H9 (cell line): ENCODE measurements at regions not wholly inside any gene's neighbourhood (a gene's known extent, or its start where the extent isn't known, plus 50 kb on each side); places are given as distances from the start of the nearest gene placed in this dataset.

ENCODE experiments used
- DNase-seq: peaks from one replicate; pipeline ENCODE4 v3.0.0-alpha.2; 2017
- H2AFZ ChIP-seq: one replicate; pipeline ENCODE4 v1.6.1; 2013; ENCODE audit warnings: mild to moderate bottlenecking, low read length, control low read depth, moderate library complexity
- H2AK5ac ChIP-seq: 2 replicates; pipeline ENCODE4 v1.6.1; 2013; ENCODE audit warnings: low read length, control low read depth, mixed read lengths; ENCODE audit not compliant: insufficient read length
- H2BK120ac ChIP-seq: one replicate; pipeline ENCODE4 v1.6.1; 2013; ENCODE audit warnings: low read depth, mild to moderate bottlenecking, low read length, control low read depth, inconsistent platforms; ENCODE audit not compliant: poor library complexity, severe bottlenecking
- H2BK12ac ChIP-seq: 2 replicates; pipeline ENCODE4 v1.6.1; 2013; ENCODE audit warnings: low read length, control low read depth, mixed read lengths, low read depth; ENCODE audit not compliant: insufficient read length
- H2BK15ac ChIP-seq: 2 replicates; pipeline ENCODE4 v1.6.1; 2013; ENCODE audit warnings: low read depth, low read length, control low read depth
- H2BK20ac ChIP-seq: one replicate; pipeline ENCODE4 v1.6.1; 2013; ENCODE audit warnings: low read depth, mild to moderate bottlenecking, low read length, control low read depth, inconsistent platforms; ENCODE audit not compliant: poor library complexity, severe bottlenecking
- H2BK5ac ChIP-seq: 2 replicates; pipeline ENCODE4 v1.6.1; 2013; ENCODE audit warnings: low read length, control low read depth, mixed read lengths; ENCODE audit not compliant: insufficient read length
- H3K14ac ChIP-seq: 2 replicates; pipeline ENCODE4 v1.6.1; 2013; ENCODE audit warnings: low read length, control low read depth; ENCODE audit not compliant: insufficient read depth
- H3K18ac ChIP-seq: 2 replicates; pipeline ENCODE4 v1.6.1; 2013; ENCODE audit warnings: low read depth, mild to moderate bottlenecking, mixed read lengths, low read length, control low read depth; ENCODE audit not compliant: insufficient read length
- H3K23ac ChIP-seq: 2 replicates; pipeline ENCODE4 v1.6.1; 2013; ENCODE audit warnings: low read length, control low read depth, mixed read lengths, low read depth; ENCODE audit not compliant: insufficient read length
- H3K23me2 ChIP-seq: 2 replicates; pipeline ENCODE4 v1.6.1; 2013; ENCODE audit warnings: low read depth, mild to moderate bottlenecking, mixed read lengths, low read length, control low read depth; ENCODE audit not compliant: insufficient read length, poor library complexity, severe bottlenecking
- H3K27ac ChIP-seq: 2 replicates; pipeline ENCODE4 v1.5.1; 2013; ENCODE audit warnings: low read length, control low read depth, mixed read lengths, low read depth; ENCODE audit not compliant: insufficient read length
- H3K27me3 ChIP-seq: 2 replicates; pipeline ENCODE4 v1.6.1; 2013; ENCODE audit warnings: low read length, control low read depth, inconsistent platforms; ENCODE audit not compliant: insufficient read depth
- H3K4ac ChIP-seq: 2 replicates; pipeline ENCODE4 v1.6.1; 2013; ENCODE audit warnings: low read depth, mild to moderate bottlenecking, control low read depth, inconsistent platforms, low read length, moderate library complexity
- H3K4me1 ChIP-seq: 2 replicates; pipeline ENCODE4 v1.6.1; 2013; ENCODE audit warnings: low read length, control low read depth, inconsistent platforms; ENCODE audit not compliant: insufficient read depth
- H3K4me2 ChIP-seq: 2 replicates; pipeline ENCODE4 v1.6.1; 2013; ENCODE audit warnings: low read length, control low read depth, mixed read lengths; ENCODE audit not compliant: insufficient read length, insufficient read depth
- H3K56ac ChIP-seq: 2 replicates; pipeline ENCODE4 v1.6.1; 2013; ENCODE audit warnings: low read depth, mild to moderate bottlenecking, mixed read lengths, low read length, control low read depth; ENCODE audit not compliant: insufficient read length
- H3K79me1 ChIP-seq: 2 replicates; pipeline ENCODE4 v1.6.1; 2013; ENCODE audit warnings: low read depth, mild to moderate bottlenecking, moderate library complexity, low read length, control low read depth, inconsistent platforms; ENCODE audit not compliant: insufficient read depth, poor library complexity, severe bottlenecking
- H3K79me2 ChIP-seq: 2 replicates; pipeline ENCODE4 v1.6.1; 2013; ENCODE audit warnings: low read length, control low read depth, inconsistent platforms; ENCODE audit not compliant: insufficient read depth
- H3K9ac ChIP-seq: 2 replicates; pipeline ENCODE4 v1.6.1; 2013; ENCODE audit warnings: low read length, control low read depth, mixed read lengths; ENCODE audit not compliant: insufficient read length; ENCODE audit errors: extremely low read depth
- H3K9me3 ChIP-seq: one replicate; pipeline ENCODE4 v1.6.1; 2013; ENCODE audit warnings: low read depth, low read length, inconsistent platforms; ENCODE audit not compliant: control insufficient read depth
- H3T11ph ChIP-seq: one replicate; pipeline ENCODE4 v1.6.1; 2013; ENCODE audit warnings: mild to moderate bottlenecking, low read length, control low read depth, inconsistent platforms
- H4K20me1 ChIP-seq: one replicate; pipeline ENCODE4 v1.6.1; 2013; ENCODE audit not compliant: control insufficient read depth, insufficient read length, insufficient read depth
- H4K5ac ChIP-seq: 2 replicates; pipeline ENCODE4 v1.6.1; 2013; ENCODE audit warnings: low read depth, mild to moderate bottlenecking, mixed read lengths, low read length, control low read depth; ENCODE audit not compliant: insufficient read length
- H4K8ac ChIP-seq: replicated peaks from 2 replicates; pipeline ENCODE4 v1.6.1; 2013; ENCODE audit warnings: low read length, control low read depth, mixed read lengths, low read depth; ENCODE audit not compliant: insufficient read length
- H4K91ac ChIP-seq: 2 replicates; pipeline ENCODE4 v1.6.1; 2013; ENCODE audit warnings: low read depth, mild to moderate bottlenecking, moderate library complexity, mixed read lengths, low read length, control low read depth; ENCODE audit not compliant: insufficient read length
- H3K27ac Mint-ChIP-seq, 3 experiments: 2 replicates in 2 of 3; 3 replicates in 1 of 3; pipeline ENCODE4 v1.8.0; 2020 to 2021; ENCODE audit warnings: mixed read lengths in 3 of 3, mild to moderate bottlenecking in 1 of 3, moderate library complexity in 1 of 3
- H3K27me3 Mint-ChIP-seq: 2 replicates; pipeline ENCODE4 v1.8.0; 2021; ENCODE audit warnings: low read depth, mild to moderate bottlenecking, moderate library complexity, mixed read lengths
- H3K36me3 Mint-ChIP-seq, 3 experiments: 2 replicates in 2 of 3; 3 replicates in 1 of 3; pipeline ENCODE4 v1.8.0; 2020 to 2021; ENCODE audit warnings: low read depth in 3 of 3, mixed read lengths in 3 of 3; ENCODE audit not compliant: insufficient read depth in 1 of 3
- H3K4me1 Mint-ChIP-seq, 2 experiments: 2 replicates each; pipeline ENCODE4 v1.8.0; 2020; ENCODE audit warnings: mixed read lengths in 2 of 2
- H3K4me3 Mint-ChIP-seq, 2 experiments: 2 replicates in 1 of 2; 3 replicates in 1 of 2; pipeline ENCODE4 v1.8.0; 2020 to 2021; ENCODE audit warnings: mild to moderate bottlenecking in 2 of 2, mixed read lengths in 2 of 2, moderate library complexity in 1 of 2
- H3K9me3 Mint-ChIP-seq, 2 experiments: 2 replicates in 1 of 2; 3 replicates in 1 of 2; pipeline ENCODE4 v1.8.0; 2020; ENCODE audit warnings: mild to moderate bottlenecking in 2 of 2, mixed read lengths in 2 of 2, moderate library complexity in 1 of 2
- CTCF ChIP-seq: fragments of 200-600 bp; sonication (generic); conservative IDR thresholded peaks from 3 replicates; pipeline ENCODE4 v1.8.0; 2021; ENCODE audit warnings: antibody characterized with exemption, mild to moderate bottlenecking
- WGBS: extraction: QIAGEN DNeasy Blood & Tissue Kit; methylation state at CpG from one replicate; pipeline ENCODE4 v1.1.7; 2013; ENCODE audit warnings: missing lambda C conversion rate, low lambda C conversion rate, mixed read lengths; ENCODE audit not compliant: insufficient read length; ENCODE audit errors: extremely low coverage; 5-methylcytosine and 5-hydroxymethylcytosine counted together

- Mint-ChIP-seq H3K27me3 (no peaks in the 10 kb centered on the region), H3K4me1 (peaks cover 10 to 14% of the 10 kb centered on the region in 2 experiments), H3K4me3 (no peak overlapping the region), H3K36me3 (no peaks in the 10 kb centered on the region), H3K27ac (no peak overlapping the region), H3K9me3 (no peaks in the 10 kb centered on the region)
- H3T11ph ChIP-seq, result no peak overlapping the region
- H2BK12ac ChIP-seq, result no peak overlapping the region
- H3K4ac ChIP-seq, result no peak overlapping the region
- no peaks in the 10 kb centered on the region for H3K79me1 ChIP-seq
- H2AFZ ChIP-seq, result no peak overlapping the region
- H3K9ac ChIP-seq, result no peak overlapping the region
- no peak overlapping the region for H4K8ac ChIP-seq
- no peak overlapping the region for H2BK120ac ChIP-seq
- H4K91ac ChIP-seq, result no peak overlapping the region
- no peak for DNase-seq
- H3K27ac ChIP-seq, result no peak overlapping the region
- H3K9me3 ChIP-seq, result no peaks in the 10 kb centered on the region
- no peak overlapping the region for H3K14ac ChIP-seq
- H3K23me2 ChIP-seq, result no peaks in the 10 kb centered on the region
- H3K18ac ChIP-seq, result no peak overlapping the region
- H3K23ac ChIP-seq, result no peak overlapping the region
- H2BK15ac ChIP-seq, result no peak overlapping the region
- H4K5ac ChIP-seq, result no peak overlapping the region
- no peaks in the 10 kb centered on the region for H3K27me3 ChIP-seq
- no peaks in the 10 kb centered on the region for H3K79me2 ChIP-seq
- TF ChIP-seq CTCF, result no peak
- no peak overlapping the region for H2AK5ac ChIP-seq
- no peaks in the 10 kb centered on the region; the same call in 1 of the 2 replicates for H3K4me1 ChIP-seq
- H4K20me1 ChIP-seq, result no peaks in the 10 kb centered on the region
- WGBS, result no CpG with 5 or more reads among the region's 2 CpGs
- H2BK5ac ChIP-seq, result no peak overlapping the region
- no peak overlapping the region for H2BK20ac ChIP-seq
- no peak overlapping the region for H3K4me2 ChIP-seq
- no peak overlapping the region for H3K56ac ChIP-seq
Measured at GRCh38 chr5:74085782-74086181, 459.8 kb downstream of the ARHGEF28 start.
